Prostate gland (tissue), 2 donors: ENCODE measurements at regions not wholly inside any gene's neighbourhood (a gene's known extent, or its start where the extent isn't known, plus 50 kb on each side); places are given as distances from the start of the nearest gene placed in this dataset.

ENCODE experiments used
- DNase-seq: peaks from one replicate; pipeline ENCODE4 v3.0.0-alpha.2; 2019; ENCODE audit warnings: low spot score
- H3K27ac ChIP-seq, 2 donors: fragments of 200-600 bp; sonication (generic); 2 replicates each; pipeline ENCODE4 v1.5.1; 2017 to 2019
- H3K27me3 ChIP-seq: fragments of 200-600 bp; sonication (generic); replicated peaks from 2 replicates; pipeline ENCODE4 v1.5.1; 2019; ENCODE audit not compliant: insufficient read depth
- H3K36me3 ChIP-seq, 2 donors: fragments of 200-600 bp; sonication (generic); 1 replicate in 1 of 2; 2 replicates in 1 of 2; pipeline versions ENCODE4 v1.5.1 to v1.8.1; 2017 to 2019
- H3K4me1 ChIP-seq: fragments of 200-600 bp; sonication (generic); replicated peaks from 2 replicates; pipeline ENCODE4 v1.5.1; 2019
- H3K4me3 ChIP-seq, 2 donors: fragments of 200-600 bp; sonication (generic); 2 replicates each; pipeline ENCODE4 v1.5.1; 2017 to 2019
- H3K9me3 ChIP-seq: fragments of 200-600 bp; sonication (generic); 2 replicates; pipeline ENCODE4 v1.5.1; 2017
- POLR2A ChIP-seq: fragments of 450-650 bp; IDR thresholded peaks from one replicate; pipeline ENCODE4 v1.6.1; 2016; ENCODE audit warnings: antibody characterized with exemption, mild to moderate bottlenecking
- POLR2AphosphoS5 ChIP-seq: sonication (generic); formaldehyde crosslinking; IDR thresholded peaks from one replicate; pipeline ENCODE4 v1.6.1; 2017; ENCODE audit warnings: antibody characterized with exemption
- WGBS: methylation state at CpG from one replicate; pipeline ENCODE4 v1.1.5; 2018; 5-methylcytosine and 5-hydroxymethylcytosine counted together
- intact Hi-C: fragments of 100-400 bp; cut with DNase I; formaldehyde crosslinking; loops from one replicate; pipeline ENCODE4 v1.14.2; 2022
- TF ChIP-seq, protein P1 (sequence below), 4 experiments: fragments of 200-600 bp in 2 of 4; fragments of 450-650 bp in 2 of 4; sonication (generic) in 2 of 4; IDR thresholded peaks; 1 replicate in 3 of 4; 2 replicates in 1 of 4; pipeline ENCODE4 v1.5.1; 2016 to 2019; ENCODE audit warnings: antibody characterized with exemption in 4 of 4, mild to moderate bottlenecking in 2 of 4, moderate library complexity in 2 of 4

- Histone ChIP-seq H3K9me3 (no peaks in the 10 kb centered on the region), H3K27ac (no peak overlapping the region), H3K4me3 (no peak overlapping the region), H3K4me1 (no peaks in the 10 kb centered on the region), H3K27me3 (no peaks in the 10 kb centered on the region), H3K36me3 (no peaks in the 10 kb centered on the region)
- DNase-seq, result no peak
- TF ChIP-seq POLR2A, result no peak
- TF ChIP-seq POLR2AphosphoS5, result no peak
- TF ChIP-seq, protein P1, sequence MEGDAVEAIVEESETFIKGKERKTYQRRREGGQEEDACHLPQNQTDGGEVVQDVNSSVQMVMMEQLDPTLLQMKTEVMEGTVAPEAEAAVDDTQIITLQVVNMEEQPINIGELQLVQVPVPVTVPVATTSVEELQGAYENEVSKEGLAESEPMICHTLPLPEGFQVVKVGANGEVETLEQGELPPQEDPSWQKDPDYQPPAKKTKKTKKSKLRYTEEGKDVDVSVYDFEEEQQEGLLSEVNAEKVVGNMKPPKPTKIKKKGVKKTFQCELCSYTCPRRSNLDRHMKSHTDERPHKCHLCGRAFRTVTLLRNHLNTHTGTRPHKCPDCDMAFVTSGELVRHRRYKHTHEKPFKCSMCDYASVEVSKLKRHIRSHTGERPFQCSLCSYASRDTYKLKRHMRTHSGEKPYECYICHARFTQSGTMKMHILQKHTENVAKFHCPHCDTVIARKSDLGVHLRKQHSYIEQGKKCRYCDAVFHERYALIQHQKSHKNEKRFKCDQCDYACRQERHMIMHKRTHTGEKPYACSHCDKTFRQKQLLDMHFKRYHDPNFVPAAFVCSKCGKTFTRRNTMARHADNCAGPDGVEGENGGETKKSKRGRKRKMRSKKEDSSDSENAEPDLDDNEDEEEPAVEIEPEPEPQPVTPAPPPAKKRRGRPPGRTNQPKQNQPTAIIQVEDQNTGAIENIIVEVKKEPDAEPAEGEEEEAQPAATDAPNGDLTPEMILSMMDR (IDR thresholded peaks at IDR 0.05), result no peak
- intact Hi-C loops, result no loop called here
These were observed 1102.2 kb downstream of the TRHDE start for GRCh38 chr12:73374360-73374759.

GRCh38 chr12:73383584-73384222 lies 1111.5 kb downstream of the TRHDE start:
- intact Hi-C loops, result no loop called here
- H3K4me1 ChIP-seq, result peaks cover 3% of the 10 kb centered on the region
- H3K9me3 ChIP-seq, result no peaks in the 10 kb centered on the region
- H3K36me3 ChIP-seq, result no peaks in the 10 kb centered on the region
- H3K27me3 ChIP-seq, result no peaks in the 10 kb centered on the region
- TF ChIP-seq, protein P1 (IDR thresholded peaks at IDR 0.05), result no peak
- peak; percentile 87 for TF ChIP-seq POLR2AphosphoS5
- H3K4me3 ChIP-seq, result no peak overlapping the region
- DNase-seq, result peak; percentile 32
- peak overlapping the region; percentile 58 to 68 for H3K27ac ChIP-seq

DNA sequence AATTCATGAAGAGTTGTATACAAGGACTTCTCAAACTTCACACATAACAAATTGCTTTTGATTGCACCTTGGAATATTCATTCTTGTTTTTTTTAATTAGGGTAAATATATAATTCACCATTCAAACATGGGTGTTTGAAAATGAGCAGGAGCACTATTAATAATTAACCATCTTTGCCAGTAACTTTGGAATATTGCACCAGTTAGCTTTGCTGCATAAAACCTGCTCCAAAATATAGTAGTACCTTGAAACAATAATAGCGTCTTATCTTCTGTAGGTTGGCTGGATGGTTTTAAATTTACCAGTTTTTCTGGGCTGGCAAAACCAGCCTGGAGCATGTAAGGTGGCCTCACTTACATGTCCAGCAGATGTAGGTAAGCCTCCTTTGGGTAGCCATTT lies 1112.4 kb downstream of the TRHDE start:
- H3K4me3 ChIP-seq, result no peak overlapping the region
- peaks cover 3% of the 10 kb centered on the region for H3K4me1 ChIP-seq
- TF ChIP-seq POLR2AphosphoS5, result no peak
- no peak for TF ChIP-seq POLR2A
- TF ChIP-seq, protein P1 (IDR thresholded peaks at IDR 0.05), result no peak
- intact Hi-C loops, result no loop called here
- H3K27me3 ChIP-seq, result no peaks in the 10 kb centered on the region
- 37% methylated on average over 1 of the region's 1 CpG for WGBS
- H3K36me3 ChIP-seq, result no peaks in the 10 kb centered on the region
- no peak for DNase-seq
- H3K27ac ChIP-seq, result peak overlapping the region; percentile 33 to 56
- H3K9me3 ChIP-seq, result no peaks in the 10 kb centered on the region

- WGBS, result 79% methylated on average over 2 of the region's 2 CpGs
These were observed 1118.1 kb downstream of the TRHDE start for GRCh38 chr12:73390261-73390660.

GRCh38 chr12:73413051-73413450 lies 1124.6 kb upstream of the ATXN7L3B start:
- DNase-seq, result no peak
- Histone ChIP-seq H3K27me3 (no peaks in the 10 kb centered on the region), H3K4me1 (no peaks in the 10 kb centered on the region), H3K27ac (no peak overlapping the region), H3K36me3 (no peaks in the 10 kb centered on the region), H3K4me3 (no peak overlapping the region), H3K9me3 (no peaks in the 10 kb centered on the region)
- intact Hi-C loops, result no loop called here
- TF ChIP-seq POLR2A (no peak), POLR2AphosphoS5 (no peak)
- TF ChIP-seq, protein P1 (IDR thresholded peaks at IDR 0.05), result no peak
- 91% methylated on average over 2 of the region's 2 CpGs for WGBS

More at GRCh38 chr12:73390261-73390660, 1118.1 kb downstream of the TRHDE start:
- intact Hi-C loops, result no loop called here
- H3K27me3 ChIP-seq, result no peaks in the 10 kb centered on the region
- H3K36me3 ChIP-seq, result no peaks in the 10 kb centered on the region
- TF ChIP-seq, protein P1 (IDR thresholded peaks at IDR 0.05), result no peak
- TF ChIP-seq POLR2AphosphoS5, result no peak
- no peak for TF ChIP-seq POLR2A
- H3K4me1 ChIP-seq, result no peaks in the 10 kb centered on the region
- H3K27ac ChIP-seq, result no peak overlapping the region
- no peak overlapping the region for H3K4me3 ChIP-seq
- no peak for DNase-seq
- H3K9me3 ChIP-seq, result no peaks in the 10 kb centered on the region
